Nephron progenitor cell (in vitro differentiated cells): ENCODE measurements at regions not wholly inside any gene's neighbourhood (a gene's known extent, or its start where the extent isn't known, plus 50 kb on each side); places are given as distances from the start of the nearest gene placed in this dataset.

Source experiments
- DNase-seq: peaks from one replicate; pipeline ENCODE4 v3.0.0; 2021
- H3K27ac Mint-ChIP-seq: 2 replicates; pipeline ENCODE4 v1.8.0; 2021; ENCODE audit warnings: mild to moderate bottlenecking, moderate library complexity, mixed read lengths
- H3K27me3 Mint-ChIP-seq: 2 replicates; pipeline ENCODE4 v1.8.0; 2021; ENCODE audit warnings: mild to moderate bottlenecking, low read depth, mixed read lengths; ENCODE audit not compliant: poor library complexity
- H3K36me3 Mint-ChIP-seq: 2 replicates; pipeline ENCODE4 v1.8.0; 2021; ENCODE audit warnings: low read depth, mixed read lengths
- H3K4me1 Mint-ChIP-seq: 2 replicates; pipeline ENCODE4 v1.8.0; 2021; ENCODE audit warnings: mixed read lengths
- H3K4me3 Mint-ChIP-seq: 2 replicates; pipeline ENCODE4 v1.8.0; 2021; ENCODE audit warnings: mild to moderate bottlenecking, moderate library complexity, mixed read lengths
- H3K9me3 Mint-ChIP-seq: 2 replicates; pipeline ENCODE4 v1.8.0; 2021; ENCODE audit warnings: mild to moderate bottlenecking, moderate library complexity, mixed read lengths
- TF ChIP-seq, protein P1 (sequence below): fragments of 200-600 bp; sonication (generic); IDR thresholded peaks from 2 replicates; pipeline ENCODE4 v1.5.0; 2021; ENCODE audit warnings: antibody characterized with exemption

DNA sequence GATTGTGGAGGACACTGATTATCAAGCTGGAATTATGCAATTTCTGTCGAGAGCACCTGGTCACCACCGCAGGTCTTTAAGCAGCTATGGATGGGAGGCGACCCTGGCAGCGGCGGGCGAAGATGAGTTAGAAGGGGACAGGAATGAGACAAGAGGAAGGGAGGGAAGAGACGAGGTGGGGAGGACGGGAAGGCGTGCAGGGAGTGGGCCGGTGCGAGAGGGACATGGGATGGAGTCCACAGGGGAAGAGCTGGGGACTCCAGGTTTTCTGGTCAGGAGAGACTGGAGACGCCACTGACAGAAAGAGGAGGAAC, 192.3 kb downstream of the MELK start:
- TF ChIP-seq, protein P1, sequence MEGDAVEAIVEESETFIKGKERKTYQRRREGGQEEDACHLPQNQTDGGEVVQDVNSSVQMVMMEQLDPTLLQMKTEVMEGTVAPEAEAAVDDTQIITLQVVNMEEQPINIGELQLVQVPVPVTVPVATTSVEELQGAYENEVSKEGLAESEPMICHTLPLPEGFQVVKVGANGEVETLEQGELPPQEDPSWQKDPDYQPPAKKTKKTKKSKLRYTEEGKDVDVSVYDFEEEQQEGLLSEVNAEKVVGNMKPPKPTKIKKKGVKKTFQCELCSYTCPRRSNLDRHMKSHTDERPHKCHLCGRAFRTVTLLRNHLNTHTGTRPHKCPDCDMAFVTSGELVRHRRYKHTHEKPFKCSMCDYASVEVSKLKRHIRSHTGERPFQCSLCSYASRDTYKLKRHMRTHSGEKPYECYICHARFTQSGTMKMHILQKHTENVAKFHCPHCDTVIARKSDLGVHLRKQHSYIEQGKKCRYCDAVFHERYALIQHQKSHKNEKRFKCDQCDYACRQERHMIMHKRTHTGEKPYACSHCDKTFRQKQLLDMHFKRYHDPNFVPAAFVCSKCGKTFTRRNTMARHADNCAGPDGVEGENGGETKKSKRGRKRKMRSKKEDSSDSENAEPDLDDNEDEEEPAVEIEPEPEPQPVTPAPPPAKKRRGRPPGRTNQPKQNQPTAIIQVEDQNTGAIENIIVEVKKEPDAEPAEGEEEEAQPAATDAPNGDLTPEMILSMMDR: no peak
- Mint-ChIP-seq H3K36me3 (no peaks in the 10 kb centered on the region), H3K27me3 (peaks cover 65% of the 10 kb centered on the region), H3K27ac (no peak overlapping the region), H3K9me3 (no peaks in the 10 kb centered on the region), H3K4me1 (no peaks in the 10 kb centered on the region), H3K4me3 (no peak overlapping the region)
- DNase-seq: peak; percentile 22

DNA sequence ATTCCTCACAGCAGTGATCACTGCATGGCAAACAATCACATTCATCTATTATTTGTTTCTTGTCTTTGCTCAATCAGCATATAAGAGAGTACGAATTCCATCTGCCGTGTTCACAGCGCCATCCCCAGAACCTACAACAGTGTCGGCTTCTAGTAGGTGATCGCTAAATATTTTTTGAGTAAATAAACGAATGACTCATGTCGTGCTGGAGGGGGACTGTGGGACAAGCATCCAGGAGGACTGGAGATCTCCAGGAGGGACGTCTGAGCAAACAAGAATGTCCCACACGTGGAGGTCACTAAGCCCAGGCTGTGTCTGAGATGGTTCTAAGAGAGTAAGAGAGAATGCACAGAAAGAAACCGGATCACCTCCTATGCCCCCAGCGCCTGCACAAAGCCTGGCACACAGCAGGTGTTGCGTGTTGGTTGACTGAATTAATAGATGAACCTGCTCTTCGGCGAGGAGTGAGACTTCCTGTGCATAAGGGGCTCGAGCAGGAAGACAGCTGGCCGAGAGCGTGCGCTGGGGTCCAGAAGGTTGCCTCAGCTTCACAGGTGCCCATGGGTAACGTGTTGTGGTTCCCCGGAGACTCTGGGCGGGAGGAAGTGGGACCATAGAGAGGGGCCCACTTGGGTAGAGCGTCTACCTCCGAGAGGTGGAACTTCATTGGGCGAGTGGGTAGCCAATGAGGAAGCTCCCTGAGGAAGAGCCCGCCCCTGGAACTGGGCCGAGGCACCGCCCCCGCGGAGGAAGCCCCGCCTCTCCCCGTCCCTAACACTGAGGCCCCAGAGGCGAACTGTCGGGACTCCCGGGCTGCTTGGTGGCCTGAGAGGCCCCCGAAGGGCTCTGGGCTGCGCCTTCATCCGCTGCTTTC, 193.0 kb downstream of the MELK start:
- Mint-ChIP-seq H3K36me3 (no peaks in the 10 kb centered on the region), H3K4me3 (peak overlapping the region; percentile 75), H3K9me3 (no peaks in the 10 kb centered on the region), H3K27ac (no peak overlapping the region), H3K4me1 (no peaks in the 10 kb centered on the region), H3K27me3 (peaks cover 65% of the 10 kb centered on the region)
- TF ChIP-seq, protein P1: no peak
- peak; percentile 93 for DNase-seq

DNA sequence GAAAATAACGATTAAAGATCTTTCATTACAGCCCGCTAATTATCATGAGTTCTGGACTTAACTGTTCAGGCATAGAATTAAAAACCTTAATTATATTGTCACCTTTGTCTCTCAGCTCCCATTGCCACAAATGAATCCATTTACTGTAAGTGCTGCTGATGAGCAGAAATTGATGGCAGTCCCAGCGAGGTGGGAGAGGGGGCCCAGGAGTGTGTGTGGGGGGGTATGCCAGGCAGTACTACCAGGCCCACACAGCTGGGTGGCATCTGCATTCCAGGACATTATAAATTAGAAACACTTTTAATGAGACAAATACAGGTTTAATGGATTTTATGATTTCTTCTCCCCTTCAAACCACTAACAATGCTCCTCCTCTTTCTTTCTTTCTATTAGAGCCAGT, 196.0 kb downstream of the MELK start:
- peaks cover 63% of the 10 kb centered on the region for H3K27me3 Mint-ChIP-seq
- H3K27ac Mint-ChIP-seq: no peak overlapping the region
- H3K4me3 Mint-ChIP-seq: no peak overlapping the region

DNA sequence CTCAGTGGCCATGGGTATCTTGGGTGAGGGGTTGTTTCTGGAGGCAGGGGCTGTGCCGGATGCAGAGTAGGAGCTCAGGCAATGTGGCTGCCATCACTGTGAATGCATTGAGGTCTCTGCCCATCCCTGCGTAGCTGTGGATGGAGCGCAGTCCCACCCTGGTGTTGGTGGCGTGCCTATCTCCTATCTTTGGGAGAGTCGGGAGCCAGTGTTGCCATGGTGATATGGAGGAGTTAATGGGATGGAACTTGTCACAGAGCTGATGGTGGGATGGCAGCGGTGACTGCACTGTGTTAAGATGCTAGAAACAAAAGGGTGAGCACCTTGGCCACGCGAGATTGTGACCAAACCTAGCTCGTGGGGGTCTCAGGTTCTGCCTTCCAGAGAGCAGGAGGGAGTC, 197.3 kb downstream of the MELK start:
- TF ChIP-seq, protein P1: no peak
- peaks cover 63% of the 10 kb centered on the region for H3K27me3 Mint-ChIP-seq

More for the DNA sequence above, 196.0 kb downstream of the MELK start:
- H3K9me3 Mint-ChIP-seq: no peaks in the 10 kb centered on the region
- TF ChIP-seq, protein P1: no peak
- no peak for DNase-seq
- H3K4me1 Mint-ChIP-seq: peaks cover 12% of the 10 kb centered on the region
- no peaks in the 10 kb centered on the region for H3K36me3 Mint-ChIP-seq

DNA sequence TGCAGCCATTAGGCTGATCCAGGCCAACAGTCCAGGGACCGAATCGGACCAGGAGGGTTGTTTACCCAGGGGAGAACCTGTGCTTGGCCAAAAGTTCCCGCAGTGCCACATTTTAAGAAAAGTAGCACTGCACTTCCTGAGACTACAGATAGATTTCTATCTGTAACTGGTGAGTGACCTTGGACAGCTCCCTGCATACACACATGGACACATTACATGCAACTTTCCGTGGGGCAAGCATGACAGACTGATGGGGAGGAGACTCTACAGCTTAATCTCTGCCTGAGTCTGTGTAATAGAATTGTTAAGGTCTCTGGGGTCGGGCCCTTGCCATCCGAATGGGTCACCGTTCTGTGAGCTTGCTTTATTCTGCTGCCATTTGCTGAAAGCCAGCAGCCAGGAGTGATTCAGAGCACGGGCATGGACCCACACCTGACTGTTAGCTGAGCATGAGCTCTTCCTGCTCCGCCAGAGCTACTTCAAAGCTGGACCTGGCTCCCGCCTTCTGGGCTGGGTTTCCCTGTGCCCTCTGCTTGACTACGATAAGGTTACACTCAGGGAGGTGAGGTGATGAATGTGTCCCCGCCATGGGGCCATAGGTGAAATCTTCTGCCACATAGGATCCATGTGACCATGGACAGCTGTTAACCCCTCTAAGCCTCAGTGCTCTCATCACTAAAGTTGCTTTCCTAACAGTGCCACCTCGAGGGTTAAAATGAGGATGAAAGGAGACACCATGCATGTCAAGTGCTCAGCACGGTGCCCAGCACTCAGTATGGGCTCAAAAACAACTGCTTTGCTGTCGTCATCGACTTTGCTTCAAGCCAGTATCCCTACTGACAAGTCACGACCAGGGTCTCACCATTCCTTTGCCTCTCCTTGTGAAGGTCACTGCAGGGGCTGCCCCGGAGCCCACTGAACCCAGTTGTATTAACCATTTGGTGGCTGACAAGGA, 200.0 kb downstream of the MELK start:
- TF ChIP-seq, protein P1: no peak
- Mint-ChIP-seq H3K4me3 (no peak overlapping the region), H3K4me1 (peaks cover 13% of the 10 kb centered on the region), H3K27me3 (peaks cover 57% of the 10 kb centered on the region), H3K9me3 (no peaks in the 10 kb centered on the region), H3K27ac (no peak overlapping the region), H3K36me3 (no peaks in the 10 kb centered on the region)
- peak; percentile 36 for DNase-seq

More for the DNA sequence above, 197.3 kb downstream of the MELK start:
- H3K27ac Mint-ChIP-seq: no peak overlapping the region
- peaks cover 13% of the 10 kb centered on the region for H3K4me1 Mint-ChIP-seq
- DNase-seq: no peak
- H3K4me3 Mint-ChIP-seq: no peak overlapping the region
- H3K9me3 Mint-ChIP-seq: no peaks in the 10 kb centered on the region
- H3K36me3 Mint-ChIP-seq: no peaks in the 10 kb centered on the region
